HG03439 (cell line): ENCODE measurements at regions not wholly inside any gene's neighbourhood (a gene's known extent, or its start where the extent isn't known, plus 50 kb on each side); places are given as distances from the start of the nearest gene placed in this dataset.

Source experiments
- ATAC-seq: cut with Tn5 transposase; IDR thresholded peaks from one replicate; pipeline ENCODE4 v1.9.1; 2021; ENCODE audit warnings: mild to moderate bottlenecking, moderate library complexity; ENCODE audit not compliant: unreplicated experiment

- no peak for ATAC-seq
Measured at GRCh38 chr6:147852772-147853171, 344.3 kb downstream of the SAMD5 start.

GRCh38 chr6:147853574-147853973 lies 345.1 kb downstream of the SAMD5 start:
- no peak for ATAC-seq

- no peak for ATAC-seq
Measured at GRCh38 chr6:147855803-147856482, 347.5 kb downstream of the SAMD5 start.

GRCh38 chr6:147856687-147857086 lies 348.2 kb downstream of the SAMD5 start:
- ATAC-seq: no peak

- no peak for ATAC-seq
Measured at GRCh38 chr6:147858421-147858820, 349.9 kb downstream of the SAMD5 start.

- no peak for ATAC-seq
Measured at GRCh38 chr6:147859071-147859470, 350.6 kb downstream of the SAMD5 start.

- no peak for ATAC-seq
Measured at GRCh38 chr6:147861696-147862095, 353.2 kb downstream of the SAMD5 start.

- ATAC-seq: no peak
Measured at GRCh38 chr6:147867433-147868226, 359.1 kb downstream of the SAMD5 start.

- ATAC-seq: no peak
Measured at GRCh38 chr6:147868427-147869190, 360.1 kb downstream of the SAMD5 start.

GRCh38 chr6:147869201-147869600 lies 360.7 kb downstream of the SAMD5 start:
- ATAC-seq: no peak

- ATAC-seq: no peak
Measured at GRCh38 chr6:147869869-147870268, 361.4 kb downstream of the SAMD5 start.

- ATAC-seq: no peak
Measured at GRCh38 chr6:147870506-147871110, 362.1 kb downstream of the SAMD5 start.

- ATAC-seq: no peak
Measured at GRCh38 chr6:147872002-147872401, 363.5 kb downstream of the SAMD5 start.

- ATAC-seq: no peak
Measured at GRCh38 chr6:147873816-147874215, 365.3 kb downstream of the SAMD5 start.

- ATAC-seq: no peak
Measured at GRCh38 chr6:147874322-147874721, 365.8 kb downstream of the SAMD5 start.

GRCh38 chr6:147879031-147879580 lies 370.6 kb downstream of the SAMD5 start:
- no peak for ATAC-seq

GRCh38 chr6:147881432-147881831 lies 372.9 kb downstream of the SAMD5 start:
- ATAC-seq: no peak

- no peak for ATAC-seq
Measured at GRCh38 chr6:147888374-147888773, 379.9 kb downstream of the SAMD5 start.

- no peak for ATAC-seq
Measured at GRCh38 chr6:147891671-147892070, 383.2 kb downstream of the SAMD5 start.

- ATAC-seq: no peak
Measured at GRCh38 chr6:147892476-147892875, 384.0 kb downstream of the SAMD5 start.

GRCh38 chr6:147895272-147895671 lies 386.8 kb downstream of the SAMD5 start:
- ATAC-seq: no peak
